Epithelial cell of proximal tubule (primary cell): ENCODE measurements at regions not wholly inside any gene's neighbourhood (a gene's known extent, or its start where the extent isn't known, plus 50 kb on each side); places are given as distances from the start of the nearest gene placed in this dataset.
A peak's percentile ranks its signal among the peaks of the same experiment; 100 is the strongest.
"Not testable (repeated sequence)": the region's sequence is repeated elsewhere in the genome, so short reads cannot be mapped to it uniquely, and the experiment has no call there.

Experiments used
- DNase-seq: peaks from one replicate; pipeline ENCODE4 v3.0.0-alpha.2; 2011; ENCODE audit warnings: low read depth
- H3K4me3 ChIP-seq: 2 replicates; pipeline ENCODE4 v1.5.1; 2011; ENCODE audit warnings: low read depth, mild to moderate bottlenecking, low read length
- TF ChIP-seq, protein P1 (sequence below): conservative IDR thresholded peaks from 2 replicates; pipeline ENCODE4 v1.5.1; 2012; ENCODE audit warnings: low read depth, mild to moderate bottlenecking, low read length

GRCh38 chr3:160094562-160094961 lies 105.9 kb downstream of the IL12A start:
- no peak overlapping the region for H3K4me3 ChIP-seq
- no peak for DNase-seq
- TF ChIP-seq, protein P1, sequence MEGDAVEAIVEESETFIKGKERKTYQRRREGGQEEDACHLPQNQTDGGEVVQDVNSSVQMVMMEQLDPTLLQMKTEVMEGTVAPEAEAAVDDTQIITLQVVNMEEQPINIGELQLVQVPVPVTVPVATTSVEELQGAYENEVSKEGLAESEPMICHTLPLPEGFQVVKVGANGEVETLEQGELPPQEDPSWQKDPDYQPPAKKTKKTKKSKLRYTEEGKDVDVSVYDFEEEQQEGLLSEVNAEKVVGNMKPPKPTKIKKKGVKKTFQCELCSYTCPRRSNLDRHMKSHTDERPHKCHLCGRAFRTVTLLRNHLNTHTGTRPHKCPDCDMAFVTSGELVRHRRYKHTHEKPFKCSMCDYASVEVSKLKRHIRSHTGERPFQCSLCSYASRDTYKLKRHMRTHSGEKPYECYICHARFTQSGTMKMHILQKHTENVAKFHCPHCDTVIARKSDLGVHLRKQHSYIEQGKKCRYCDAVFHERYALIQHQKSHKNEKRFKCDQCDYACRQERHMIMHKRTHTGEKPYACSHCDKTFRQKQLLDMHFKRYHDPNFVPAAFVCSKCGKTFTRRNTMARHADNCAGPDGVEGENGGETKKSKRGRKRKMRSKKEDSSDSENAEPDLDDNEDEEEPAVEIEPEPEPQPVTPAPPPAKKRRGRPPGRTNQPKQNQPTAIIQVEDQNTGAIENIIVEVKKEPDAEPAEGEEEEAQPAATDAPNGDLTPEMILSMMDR = no peak

GRCh38 chr3:160097478-160097877 lies 108.8 kb downstream of the IL12A start:
- TF ChIP-seq, protein P1 = no peak
- no peak overlapping the region for H3K4me3 ChIP-seq
- DNase-seq = no peak

DNA sequence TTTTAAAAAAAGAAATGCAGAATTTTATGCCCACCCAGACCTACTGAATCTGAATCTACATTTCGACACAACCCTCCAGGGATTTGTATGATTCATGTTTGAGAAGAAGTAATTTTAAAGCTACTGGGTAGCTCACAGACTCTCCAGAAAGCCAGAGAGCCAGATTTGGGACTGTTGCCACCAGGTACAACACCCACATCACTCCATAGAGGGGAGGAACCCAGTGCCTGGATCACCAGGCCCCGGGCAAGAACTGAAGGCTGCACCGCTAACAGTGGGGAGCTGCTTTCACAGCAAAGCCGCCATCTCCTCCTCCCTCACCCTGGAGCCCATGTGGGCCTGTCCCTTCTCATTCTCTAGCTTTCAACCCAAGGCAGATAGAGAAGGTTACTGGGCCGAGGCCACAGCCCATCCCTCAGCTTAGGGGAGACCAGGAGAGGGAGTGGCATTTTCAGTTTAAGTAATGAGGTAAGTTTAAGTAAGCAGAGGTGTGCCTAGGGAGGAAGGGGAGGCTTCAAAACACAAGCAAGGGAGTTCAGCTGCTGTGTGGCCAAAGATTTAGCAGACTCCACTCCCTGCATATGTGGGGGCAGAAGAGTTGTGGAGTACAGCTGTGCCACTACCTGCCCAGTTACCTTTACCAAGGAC lies 109.8 kb downstream of the IL12A start:
- DNase-seq = no peak
- no peak overlapping the region for H3K4me3 ChIP-seq
- TF ChIP-seq, protein P1 = no peak

DNA sequence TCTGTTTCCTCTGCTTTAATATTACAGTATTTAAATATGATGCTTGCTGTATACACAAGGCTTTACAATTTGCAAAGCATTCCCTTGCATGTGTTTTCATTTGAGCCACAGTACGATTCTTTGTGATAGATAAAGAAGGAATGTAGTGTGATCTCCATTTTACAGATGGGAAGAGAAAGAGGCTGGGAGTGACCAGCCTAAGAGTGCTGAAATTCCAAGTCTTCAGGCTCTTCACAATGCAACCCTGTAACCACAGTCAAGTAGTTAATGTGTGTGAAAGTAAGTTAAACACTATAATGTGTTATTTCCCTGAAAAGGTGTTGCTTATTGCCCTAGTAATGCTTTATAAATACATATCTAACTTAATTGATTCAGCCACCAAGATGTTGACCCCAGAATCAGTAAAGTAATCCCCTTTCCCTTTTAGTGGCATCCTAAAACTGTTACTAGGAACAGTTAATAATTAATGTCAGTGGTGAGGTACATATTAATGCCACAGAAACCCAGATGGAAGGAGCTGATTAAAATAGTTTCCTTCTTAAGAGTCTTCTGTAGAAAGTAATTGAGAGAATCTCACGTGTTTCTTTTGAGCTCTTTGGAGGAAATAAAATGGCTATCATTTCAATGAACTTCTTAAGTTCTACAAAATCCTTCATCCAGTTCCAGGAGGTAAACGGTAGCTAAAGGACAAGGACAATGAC lies 110.4 kb downstream of the IL12A start:
- DNase-seq = peak; percentile 6
- no peak overlapping the region for H3K4me3 ChIP-seq
- TF ChIP-seq, protein P1 = no peak

DNA sequence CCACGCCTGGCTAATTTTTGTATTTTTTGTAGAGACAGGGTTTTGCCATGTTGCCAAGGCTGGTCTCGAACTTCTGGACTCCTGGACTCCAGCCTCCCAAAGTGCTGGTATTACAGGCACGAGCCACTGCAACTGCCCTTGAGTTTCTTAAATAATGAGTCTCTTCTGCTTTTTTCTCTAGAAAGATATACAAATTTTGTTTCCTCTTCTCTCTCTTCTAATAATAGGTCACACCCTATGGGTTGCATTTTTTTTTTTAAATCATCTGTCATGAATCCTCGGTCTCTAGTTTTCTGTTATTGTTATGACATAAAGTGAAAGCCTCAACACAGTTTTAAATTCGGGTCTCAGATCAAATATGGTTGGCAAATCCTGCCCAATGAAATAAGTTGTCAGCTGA lies 111.2 kb downstream of the IL12A start:
- TF ChIP-seq, protein P1 = no peak
- no peak for DNase-seq
- H3K4me3 ChIP-seq = no peak overlapping the region

DNA sequence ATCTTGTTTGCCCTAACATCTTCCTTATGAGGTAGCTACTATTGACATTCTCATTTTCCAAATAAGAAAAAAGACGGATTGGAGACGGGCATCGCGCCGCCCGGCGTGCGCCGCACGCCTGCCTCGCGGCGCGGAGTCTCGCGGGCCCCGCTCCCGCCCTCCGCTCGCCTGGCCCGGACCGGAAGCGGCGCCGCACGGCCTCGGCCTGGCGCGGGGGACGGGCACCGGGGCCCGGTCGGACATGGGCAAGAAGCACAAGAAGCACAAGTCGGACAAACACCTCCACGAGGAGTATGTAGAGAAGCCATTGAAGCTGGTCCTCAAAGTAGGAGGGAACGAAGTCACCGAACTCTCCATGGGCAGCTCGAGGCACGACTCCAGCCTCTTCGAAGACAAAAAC lies 112.0 kb downstream of the IL12A start:
- no peak overlapping the region for H3K4me3 ChIP-seq
- TF ChIP-seq, protein P1 = no peak
- DNase-seq = no peak

GRCh38 chr3:160102001-160102400 lies 113.4 kb downstream of the IL12A start:
- H3K4me3 ChIP-seq, DNase-seq: not testable (repeated sequence)
